Thyroid gland (tissue), 4 donors: ENCODE measurements at regions not wholly inside any gene's neighbourhood (a gene's known extent, or its start where the extent isn't known, plus 50 kb on each side); places are given as distances from the start of the nearest gene placed in this dataset.

Source experiments
- DNase-seq, 2 donors: peaks; one replicate each; pipeline ENCODE4 v3.0.0-alpha.2; 2019
- H3K27ac ChIP-seq, 3 donors: fragments of 200-600 bp; sonication (generic); 1 replicate in 2 of 3; 2 replicates in 1 of 3; pipeline ENCODE4 v1.5.1; 2016 to 2019; ENCODE audit warnings: mild to moderate bottlenecking in 1 of 3, moderate library complexity in 1 of 3
- H3K27me3 ChIP-seq: fragments of 200-600 bp; sonication (generic); one replicate; pipeline ENCODE4 v1.5.1; 2019
- H3K36me3 ChIP-seq, 2 donors: fragments of 200-600 bp; sonication (generic); one replicate each; pipeline ENCODE4 v1.5.1; 2016 to 2019
- H3K4me1 ChIP-seq, 2 donors: fragments of 200-600 bp; sonication (generic); one replicate each; pipeline ENCODE4 v1.5.1; 2017 to 2019
- H3K4me3 ChIP-seq, 3 donors: fragments of 200-600 bp; sonication (generic); replicated peaks in 1 of 3; 1 replicate in 2 of 3; 2 replicates in 1 of 3; pipeline ENCODE4 v1.5.1; 2016; ENCODE audit warnings: mild to moderate bottlenecking in 1 of 3
- H3K9me3 ChIP-seq: fragments of 200-600 bp; sonication (generic); one replicate; pipeline ENCODE4 v1.5.1; 2017
- CTCF ChIP-seq, 6 experiments: fragments of 200-600 bp in 3 of 6; fragments of 450-650 bp in 3 of 6; sonication (generic) in 3 of 6; IDR thresholded peaks; one replicate each; pipeline ENCODE4 v1.5.1; 2016 to 2019; ENCODE audit warnings: antibody characterized with exemption in 6 of 6, mild to moderate bottlenecking in 2 of 6, inconsistent platforms in 1 of 6, moderate library complexity in 1 of 6
- POLR2A ChIP-seq, 2 donors: fragments of 450-650 bp; IDR thresholded peaks; one replicate each; pipeline ENCODE4 v1.6.1; 2017; ENCODE audit warnings: antibody characterized with exemption in 2 of 2, mild to moderate bottlenecking in 2 of 2, moderate library complexity in 1 of 2
- WGBS, 2 donors: methylation state at CpG; one replicate each; pipeline ENCODE4 v1.1.5; 2017; 5-methylcytosine and 5-hydroxymethylcytosine counted together
- intact Hi-C: fragments of 100-400 bp; cut with DNase I; formaldehyde crosslinking; loops from one replicate; pipeline ENCODE4 v1.15.1; 2023

GRCh38 chr3:75260-75659 lies 121.3 kb upstream of the CHL1 start:
- 81 to 88% methylated on average over 4 of the region's 4 CpGs for WGBS, 2 donors
- intact Hi-C loops, result no loop called here
- H3K9me3 ChIP-seq, result no peaks in the 10 kb centered on the region
- H3K27ac ChIP-seq, result no peak overlapping the region
- no peaks in the 10 kb centered on the region for H3K36me3 ChIP-seq
- no peak for DNase-seq
- no peak for TF ChIP-seq CTCF (IDR thresholded peaks at IDR 0.05)
- TF ChIP-seq POLR2A (IDR thresholded peaks at IDR 0.05), result no peak
- no peaks in the 10 kb centered on the region for H3K27me3 ChIP-seq
- no peak overlapping the region for H3K4me3 ChIP-seq
- H3K4me1 ChIP-seq, result peaks cover 6 to 19% of the 10 kb centered on the region in 2 donors

- intact Hi-C loops, result no loop called here
- TF ChIP-seq POLR2A (IDR thresholded peaks at IDR 0.05) (no peak), CTCF (IDR thresholded peaks at IDR 0.05) (no peak)
- Histone ChIP-seq H3K4me3 (no peak overlapping the region), H3K36me3 (no peaks in the 10 kb centered on the region), H3K27ac (no peak overlapping the region), H3K4me1 (no peaks in the 10 kb centered on the region), H3K27me3 (no peaks in the 10 kb centered on the region), H3K9me3 (no peaks in the 10 kb centered on the region)
- 71 to 76% methylated on average over 2 of the region's 2 CpGs for WGBS, 2 donors
- DNase-seq, result no peak
These were observed 117.0 kb upstream of the CHL1 start for GRCh38 chr3:79542-79941.

- Histone ChIP-seq H3K27me3 (no peaks in the 10 kb centered on the region), H3K4me1 (no peaks in the 10 kb centered on the region), H3K27ac (no peak overlapping the region), H3K9me3 (no peaks in the 10 kb centered on the region), H3K36me3 (no peaks in the 10 kb centered on the region), H3K4me3 (no peak overlapping the region)
- intact Hi-C loops, result no loop called here
- DNase-seq, result no peak
- 81% methylated on average over 2 of the region's 2 CpGs for WGBS, 2 donors
- TF ChIP-seq CTCF (IDR thresholded peaks at IDR 0.05), result no peak
- no peak for TF ChIP-seq POLR2A (IDR thresholded peaks at IDR 0.05)
These were observed 114.1 kb upstream of the CHL1 start for GRCh38 chr3:82508-82907.

- WGBS, 2 donors, result 96 to 97% methylated on average over 2 of the region's 2 CpGs
- DNase-seq, result no peak
- intact Hi-C loops, result no loop called here
- Histone ChIP-seq H3K36me3 (no peaks in the 10 kb centered on the region), H3K4me1 (no peaks in the 10 kb centered on the region), H3K9me3 (no peaks in the 10 kb centered on the region), H3K27me3 (no peaks in the 10 kb centered on the region), H3K27ac (no peak overlapping the region), H3K4me3 (no peak overlapping the region)
- TF ChIP-seq CTCF (IDR thresholded peaks at IDR 0.05) (no peak), POLR2A (IDR thresholded peaks at IDR 0.05) (no peak)
These were observed 113.5 kb upstream of the CHL1 start for GRCh38 chr3:83096-83495.

- no peak overlapping the region for H3K27ac ChIP-seq
- 84% methylated on average over 2 of the region's 2 CpGs for WGBS, 2 donors
- H3K4me3 ChIP-seq, result no peak overlapping the region
- DNase-seq, result no peak
- no peaks in the 10 kb centered on the region for H3K27me3 ChIP-seq
- no peaks in the 10 kb centered on the region for H3K36me3 ChIP-seq
- no peaks in the 10 kb centered on the region for H3K9me3 ChIP-seq
- H3K4me1 ChIP-seq, result no peaks in the 10 kb centered on the region
- TF ChIP-seq POLR2A (IDR thresholded peaks at IDR 0.05) (no peak), CTCF (IDR thresholded peaks at IDR 0.05) (no peak)
- intact Hi-C loops, result no loop called here
These were observed 111.4 kb upstream of the CHL1 start for GRCh38 chr3:85180-85579.
